H1 (cell line): ENCODE measurements at regions not wholly inside any gene's neighbourhood (a gene's known extent, or its start where the extent isn't known, plus 50 kb on each side); places are given as distances from the start of the nearest gene placed in this dataset.

ENCODE experiments used
- CTCF ChIA-PET: fragments of 300-600 bp; sonication (Branson Sonifier 250); formaldehyde crosslinking; loops from one replicate; lab custom pipeline; 2021; ENCODE audit not compliant: partially characterized antibody; lab: Charles Lee
- POLR2A ChIA-PET: fragments of 300-600 bp; sonication (Branson Sonifier 250); formaldehyde crosslinking; loops from one replicate; lab custom pipeline; 2021; ENCODE audit warnings: inconsistent platforms; ENCODE audit not compliant: partially characterized antibody; lab: Charles Lee
- DNase-seq, 2 experiments: peaks; one replicate each; pipeline versions ENCODE4 v3.0.0 to v3.0.0-alpha.2; 2010 to 2022; ENCODE audit warnings: low spot score in 2 of 2, low read depth in 1 of 2, mixed read lengths in 1 of 2
- FAIRE-seq: peaks from 2 replicates; lab custom pipeline; 2011; peaks lifted over from hg19 to GRCh38; lab: Jason Lieb, UNC
- H2AFZ ChIP-seq: 2 replicates; pipeline ENCODE4 v1.8.1; 2012; ENCODE audit warnings: low read length, inconsistent platforms
- H2AK5ac ChIP-seq: 2 replicates; pipeline ENCODE4 v1.6.1; 2013; ENCODE audit warnings: low read depth, low read length
- H2BK120ac ChIP-seq: replicated peaks from 2 replicates; pipeline ENCODE3; 2013; ENCODE audit warnings: low read depth, low read length, inconsistent platforms
- H2BK12ac ChIP-seq: 2 replicates; pipeline ENCODE4 v1.6.1; 2013; ENCODE audit warnings: low read depth, low read length
- H2BK15ac ChIP-seq: 2 replicates; pipeline ENCODE4 v1.6.1; 2013; ENCODE audit warnings: low read length
- H2BK20ac ChIP-seq: 2 replicates; pipeline ENCODE4 v1.6.1; 2013; ENCODE audit warnings: low read length
- H2BK5ac ChIP-seq: 2 replicates; pipeline ENCODE4 v1.6.1; 2013; ENCODE audit warnings: low read depth, low read length
- H3K14ac ChIP-seq: 2 replicates; pipeline ENCODE4 v1.6.1; 2013; ENCODE audit warnings: inconsistent platforms; ENCODE audit not compliant: insufficient read length
- H3K18ac ChIP-seq: 2 replicates; pipeline ENCODE4 v1.6.1; 2013; ENCODE audit warnings: low read length; ENCODE audit errors: extremely low read depth
- H3K23ac ChIP-seq: 2 replicates; pipeline ENCODE4 v1.6.1; 2013; ENCODE audit warnings: inconsistent platforms; ENCODE audit not compliant: insufficient read length
- H3K23me2 ChIP-seq: 2 replicates; pipeline ENCODE4 v1.6.1; 2013; ENCODE audit warnings: low read depth, low read length
- H3K27ac ChIP-seq: 2 replicates; pipeline ENCODE4 v1.6.1; 2011; ENCODE audit warnings: low read depth, low read length, inconsistent platforms
- H3K27me3 ChIP-seq, 4 experiments: replicated peaks in 1 of 4; 1 replicate in 1 of 4; 2 replicates in 3 of 4; pipeline versions ENCODE4 v1.6.1 to v1.8.1; 2011 to 2013; ENCODE audit warnings: low read length in 3 of 4, mild to moderate bottlenecking in 3 of 4, inconsistent platforms in 2 of 4, mixed read lengths in 2 of 4, moderate library complexity in 1 of 4; ENCODE audit not compliant: control insufficient read depth in 3 of 4, insufficient read depth in 3 of 4; ENCODE audit errors: extremely low read depth in 1 of 4
- H3K36me3 ChIP-seq, 4 experiments: 2 replicates each; pipeline versions ENCODE4 v1.6.1 to v1.8.1; 2011 to 2013; ENCODE audit warnings: mild to moderate bottlenecking in 4 of 4, low read length in 3 of 4, moderate library complexity in 2 of 4, control low read depth in 1 of 4, inconsistent platforms in 1 of 4; ENCODE audit not compliant: insufficient read depth in 4 of 4, control insufficient read depth in 2 of 4
- H3K4ac ChIP-seq: replicated peaks from 2 replicates; pipeline ENCODE3; 2013; ENCODE audit warnings: low read length, low read depth, mixed read lengths, inconsistent platforms; ENCODE audit not compliant: insufficient read length
- H3K4me1 ChIP-seq, 4 experiments: replicated peaks in 1 of 4; 1 replicate in 1 of 4; 2 replicates in 3 of 4; pipeline versions ENCODE4 v1.6.1 to v1.8.1; 2011 to 2013; ENCODE audit warnings: low read length in 3 of 4, inconsistent platforms in 2 of 4, mixed read lengths in 1 of 4; ENCODE audit not compliant: insufficient read depth in 4 of 4, control insufficient read depth in 3 of 4
- H3K4me2 ChIP-seq, 2 experiments: 2 replicates each; pipeline versions ENCODE4 v1.6.1 to v1.8.1; 2011 to 2013; ENCODE audit warnings: low read depth in 2 of 2, low read length in 2 of 2, control low read depth in 1 of 2, inconsistent platforms in 1 of 2, mild to moderate bottlenecking in 1 of 2; ENCODE audit not compliant: insufficient read depth in 1 of 2
- H3K4me3 ChIP-seq, 4 experiments: fragments of 200-600, 300-600 bp in 1 of 4; sonication (generic), shearing (Covaris generic), sonication (Bioruptor Twin) in 1 of 4; 2 replicates each; pipeline versions ENCODE4 v1.5.1 to v1.8.1; 2011 to 2016; ENCODE audit warnings: low read length in 4 of 4, low read depth in 3 of 4, control low read depth in 2 of 4, inconsistent platforms in 2 of 4, mild to moderate bottlenecking in 2 of 4, mixed read lengths in 1 of 4, moderate library complexity in 1 of 4; ENCODE audit not compliant: insufficient read depth in 2 of 4; ENCODE audit errors: extremely low read depth in 1 of 4
- H3K56ac ChIP-seq: replicated peaks from 2 replicates; pipeline ENCODE3; 2013; ENCODE audit warnings: low read depth, mild to moderate bottlenecking, mixed read lengths, low read length, inconsistent platforms; ENCODE audit not compliant: insufficient read length
- H3K79me1 ChIP-seq: 2 replicates; pipeline ENCODE4 v1.6.1; 2013; ENCODE audit warnings: low read depth, low read length, control low read depth
- H3K79me2 ChIP-seq, 2 experiments: 2 replicates each; pipeline versions ENCODE4 v1.6.1 to v1.8.1; 2012 to 2013; ENCODE audit warnings: low read length in 2 of 2, mild to moderate bottlenecking in 2 of 2, inconsistent platforms in 1 of 2; ENCODE audit not compliant: insufficient read depth in 2 of 2, control insufficient read depth in 1 of 2
- H3K9ac ChIP-seq, 4 experiments: replicated peaks in 1 of 4; 1 replicate in 1 of 4; 2 replicates in 3 of 4; pipeline versions ENCODE4 v1.6.1 to v1.8.1; 2011 to 2013; ENCODE audit warnings: low read depth in 3 of 4, low read length in 3 of 4, control low read depth in 2 of 4, mild to moderate bottlenecking in 2 of 4, moderate library complexity in 2 of 4, inconsistent platforms in 1 of 4; ENCODE audit errors: extremely low read depth in 1 of 4
- H3K9me3 ChIP-seq, 2 experiments: 2 replicates each; pipeline versions ENCODE4 v1.6.1 to v1.8.1; 2012 to 2013; ENCODE audit warnings: mild to moderate bottlenecking in 2 of 2, moderate library complexity in 2 of 2, control low read depth in 1 of 2, inconsistent platforms in 1 of 2, low read depth in 1 of 2, low read length in 1 of 2, mixed read lengths in 1 of 2; ENCODE audit not compliant: insufficient read depth in 2 of 2
- H4K20me1 ChIP-seq, 2 experiments: replicated peaks in 1 of 2; 2 replicates each; pipeline versions ENCODE3 to v1.8.1; 2011 to 2013; ENCODE audit warnings: inconsistent platforms in 2 of 2, low read length in 2 of 2, mild to moderate bottlenecking in 1 of 2; ENCODE audit not compliant: insufficient read depth in 2 of 2, control insufficient read depth in 1 of 2
- H4K5ac ChIP-seq: 2 replicates; pipeline ENCODE4 v1.6.1; 2013; ENCODE audit warnings: low read length, low read depth, mixed read lengths, inconsistent platforms; ENCODE audit not compliant: insufficient read length
- H4K8ac ChIP-seq: 2 replicates; pipeline ENCODE4 v1.8.0; 2013; ENCODE audit warnings: mild to moderate bottlenecking, moderate library complexity, low read length, inconsistent platforms; ENCODE audit not compliant: insufficient read depth; ENCODE audit errors: extremely low read depth
- H4K91ac ChIP-seq: replicated peaks from 2 replicates; pipeline ENCODE3; 2013; ENCODE audit warnings: low read length, mixed read lengths, inconsistent platforms; ENCODE audit not compliant: insufficient read length
- FOSL1 ChIP-seq: IDR thresholded peaks from 2 replicates; pipeline ENCODE4 v1.6.1; 2011; ENCODE audit warnings: mild to moderate bottlenecking, low read depth, low read length, moderate library complexity; ENCODE audit not compliant: insufficient read depth
- GTF2F1 ChIP-seq: IDR thresholded peaks from 2 replicates; pipeline ENCODE4 v1.6.1; 2012; ENCODE audit warnings: low read depth, low read length, improper control_type of control experiment, borderline replicate concordance
- NRF1 ChIP-seq: IDR thresholded peaks from 2 replicates; pipeline ENCODE4 v1.6.1; 2011; ENCODE audit warnings: mild to moderate bottlenecking, low read depth, low read length, improper control_type of control experiment
- POLR2AphosphoS5 ChIP-seq: IDR thresholded peaks from 2 replicates; pipeline ENCODE4 v1.6.1; 2011; ENCODE audit warnings: low read depth, low read length
- SP1 ChIP-seq: IDR thresholded peaks from 2 replicates; pipeline ENCODE4 v1.6.1; 2011; ENCODE audit warnings: low read depth, low read length
- SP2 ChIP-seq: IDR thresholded peaks from 2 replicates; pipeline ENCODE4 v1.6.1; 2012; ENCODE audit warnings: mild to moderate bottlenecking, low read length, inconsistent platforms
- YY1 ChIP-seq: IDR thresholded peaks from 2 replicates; pipeline ENCODE4 v1.6.1; 2011; ENCODE audit warnings: low read depth, mild to moderate bottlenecking, low read length
- WGBS, 2 experiments: shearing (Covaris generic) in 1 of 2; methylation state at CpG; one replicate each; pipeline versions ENCODE4 v1.1.6 to v1.1.7; 2013 to 2015; ENCODE audit warnings: low lambda C conversion rate in 2 of 2, mixed read lengths in 2 of 2, inconsistent platforms in 1 of 2, low coverage in 1 of 2, missing lambda C conversion rate in 1 of 2; ENCODE audit not compliant: insufficient replicate concordance in 2 of 2, insufficient coverage in 1 of 2, insufficient read length in 1 of 2; ENCODE audit errors: extremely low coverage in 1 of 2, missing lambda C conversion rate in 1 of 2; 5-methylcytosine and 5-hydroxymethylcytosine counted together

- Histone ChIP-seq H3K23me2 (no peaks in the 10 kb centered on the region), H4K5ac (no peak overlapping the region), H3K56ac (no peak overlapping the region), H3K4me1 (no peaks in the 10 kb centered on the region), H2BK120ac (no peak overlapping the region), H3K27ac (no peak overlapping the region), H3K36me3 (no peaks in the 10 kb centered on the region), H3K23ac (no peak overlapping the region), H4K8ac (no peak overlapping the region), H3K18ac (no peak overlapping the region), H3K79me1 (no peaks in the 10 kb centered on the region), H2AFZ (no peak overlapping the region), H3K4ac (no peak overlapping the region), H2BK15ac (no peak overlapping the region), H2BK20ac (no peak overlapping the region), H3K9ac (no peak overlapping the region), H3K14ac (no peak overlapping the region), H3K4me3 (no peak overlapping the region), H2BK5ac (no peak overlapping the region), H3K9me3 (no peaks in the 10 kb centered on the region), H3K27me3 (no peaks in the 10 kb centered on the region), H4K91ac (no peak overlapping the region), H3K4me2 (no peak overlapping the region), H2BK12ac (no peak overlapping the region), H2AK5ac (no peak overlapping the region), H4K20me1 (no peaks in the 10 kb centered on the region), H3K79me2 (no peaks in the 10 kb centered on the region)
- 90% methylated on average over 2 of the region's 2 CpGs; no CpG with 5 or more reads in 1 of the 2 experiments for WGBS, 2 experiments
- DNase-seq: no peak
- FAIRE-seq: no peak
- POLR2A ChIA-PET: no interaction called here
- TF ChIP-seq FOSL1: no peak
- TF ChIP-seq SP1: no peak
- no peak for TF ChIP-seq YY1
- TF ChIP-seq POLR2AphosphoS5: no peak
- TF ChIP-seq SP2: no peak
- no peak for TF ChIP-seq NRF1
- no peak for TF ChIP-seq GTF2F1
- CTCF ChIA-PET: interaction anchor here (0.5 to 1.8 kb wide), 2 partner anchors 9 to 232 kb away, joined by 3 to 5 read pairs; no protein-coding TSS in a partner anchor
Measured at GRCh38 chr11:41836431-41836830, 377.0 kb upstream of the LRRC4C start.
